ENCODE measurements at regions not wholly inside any gene's neighbourhood (a gene's known extent, or its start where the extent isn't known, plus 50 kb on each side); places are given as distances from the start of the nearest gene placed in this dataset.
"Not testable (repeated sequence)": the region's sequence is repeated elsewhere in the genome, so short reads cannot be mapped to it uniquely, and the experiment has no call there.

- in situ Hi-C loops (cut with MboI; ENCODE audit: low sequenced_read_pairs): no loop called here
- Histone ChIP-seq H3K4me1 (no peaks in the 10 kb centered on the region), H3K4me3 (no peak overlapping the region), H3K36me3 (replicated peaks) (no peaks in the 10 kb centered on the region), H3K9me3 (no peaks in the 10 kb centered on the region), H3K27me3 (ENCODE audit: low read depth) (no peaks in the 10 kb centered on the region)
- no peak for DNase-seq (ENCODE audit: low spot score in 2 of 2)
Observed at GRCh38 chr13:69234171-69234570, 873.5 kb upstream of the ATXN8OS start.

- Histone ChIP-seq H3K4me1 (no peaks in the 10 kb centered on the region), H3K9me3 (no peaks in the 10 kb centered on the region), H3K27me3 (ENCODE audit: low read depth) (no peaks in the 10 kb centered on the region), H3K4me3 (no peak overlapping the region), H3K36me3 (replicated peaks) (no peaks in the 10 kb centered on the region)
- no peak for DNase-seq (ENCODE audit: low spot score in 2 of 2)
- in situ Hi-C loops (cut with MboI; ENCODE audit: low sequenced_read_pairs): no loop called here
Observed at GRCh38 chr13:69226427-69226826, 881.2 kb upstream of the ATXN8OS start.

- DNase-seq (ENCODE audit: low spot score in 2 of 2); H3K27me3 ChIP-seq (ENCODE audit: low read depth); H3K4me1 ChIP-seq; in situ Hi-C loops (cut with MboI; ENCODE audit: low sequenced_read_pairs); H3K4me3 ChIP-seq; H3K36me3 ChIP-seq (replicated peaks); H3K9me3 ChIP-seq: not testable (repeated sequence)
Observed at GRCh38 chr13:69221633-69222498, 885.8 kb upstream of the ATXN8OS start.

- Histone ChIP-seq H3K4me1 (no peaks in the 10 kb centered on the region), H3K9me3 (peaks cover 6% of the 10 kb centered on the region; the same call in 1 of the 2 replicates), H3K27me3 (ENCODE audit: low read depth) (peaks cover 15% of the 10 kb centered on the region), H3K4me3 (no peak overlapping the region), H3K36me3 (replicated peaks) (no peaks in the 10 kb centered on the region)
- in situ Hi-C loops (cut with MboI; ENCODE audit: low sequenced_read_pairs): no loop called here
- DNase-seq (ENCODE audit: low spot score in 2 of 2): peak; percentile 15 to 92
Observed at GRCh38 chr13:69213396-69213795, 894.2 kb upstream of the ATXN8OS start.

GRCh38 chr13:69204620-69205019 lies 903.0 kb upstream of the ATXN8OS start:
- in situ Hi-C loops (cut with MboI; ENCODE audit: low sequenced_read_pairs): no loop called here
- H3K9me3 ChIP-seq: no peaks in the 10 kb centered on the region
- DNase-seq (ENCODE audit: low spot score in 2 of 2): no peak

GRCh38 chr13:69202996-69203395 lies 904.6 kb upstream of the ATXN8OS start:
- no peaks in the 10 kb centered on the region for H3K4me1 ChIP-seq
- no peaks in the 10 kb centered on the region for H3K27me3 ChIP-seq (ENCODE audit: low read depth)
- in situ Hi-C loops (cut with MboI; ENCODE audit: low sequenced_read_pairs): no loop called here
- no peaks in the 10 kb centered on the region for H3K36me3 ChIP-seq (replicated peaks)
- no peaks in the 10 kb centered on the region for H3K9me3 ChIP-seq
- no peak for DNase-seq (ENCODE audit: low spot score in 2 of 2)
- H3K4me3 ChIP-seq: no peak overlapping the region

More at GRCh38 chr13:69204620-69205019, 903.0 kb upstream of the ATXN8OS start:
- H3K4me3 ChIP-seq: no peak overlapping the region
- 0 out of 2 replicates have a peak, but pooled peaks cover 4% of the 10 kb centered on the region for H3K27me3 ChIP-seq (ENCODE audit: low read depth)
- H3K4me1 ChIP-seq: no peaks in the 10 kb centered on the region
- no peaks in the 10 kb centered on the region for H3K36me3 ChIP-seq (replicated peaks)

GRCh38 chr13:69199664-69200063 lies 908.0 kb upstream of the ATXN8OS start:
- no peaks in the 10 kb centered on the region for H3K36me3 ChIP-seq (replicated peaks)
- in situ Hi-C loops (cut with MboI; ENCODE audit: low sequenced_read_pairs): no loop called here
- no peaks in the 10 kb centered on the region for H3K9me3 ChIP-seq
- H3K4me1 ChIP-seq: no peaks in the 10 kb centered on the region
- DNase-seq (ENCODE audit: low spot score in 2 of 2): no peak
- H3K4me3 ChIP-seq: no peak overlapping the region
- H3K27me3 ChIP-seq (ENCODE audit: low read depth): no peaks in the 10 kb centered on the region

- H3K9me3 ChIP-seq: no peaks in the 10 kb centered on the region
- no peak overlapping the region for H3K4me3 ChIP-seq
- no peaks in the 10 kb centered on the region for H3K4me1 ChIP-seq
- in situ Hi-C loops (cut with MboI; ENCODE audit: low sequenced_read_pairs): no loop called here
- DNase-seq (ENCODE audit: low spot score in 2 of 2): no peak
- H3K27me3 ChIP-seq (ENCODE audit: low read depth): no peaks in the 10 kb centered on the region
- no peaks in the 10 kb centered on the region for H3K36me3 ChIP-seq (replicated peaks)
Observed at GRCh38 chr13:69198706-69199105, 908.9 kb upstream of the ATXN8OS start.

- Histone ChIP-seq H3K27me3 (ENCODE audit: low read depth) (no peaks in the 10 kb centered on the region), H3K4me1 (no peaks in the 10 kb centered on the region), H3K36me3 (replicated peaks) (no peaks in the 10 kb centered on the region), H3K9me3 (no peaks in the 10 kb centered on the region), H3K4me3 (no peak overlapping the region)
- no peak for DNase-seq (ENCODE audit: low spot score in 2 of 2)
- in situ Hi-C loops (cut with MboI; ENCODE audit: low sequenced_read_pairs): no loop called here
Observed at GRCh38 chr13:69194130-69194529, 913.5 kb upstream of the ATXN8OS start.

GRCh38 chr13:69180034-69180433 lies 927.6 kb upstream of the ATXN8OS start:
- in situ Hi-C loops (cut with MboI; ENCODE audit: low sequenced_read_pairs): no loop called here
- H3K4me3 ChIP-seq: no peak overlapping the region
- H3K27me3 ChIP-seq (ENCODE audit: low read depth): no peaks in the 10 kb centered on the region
- H3K9me3 ChIP-seq: no peaks in the 10 kb centered on the region
- H3K36me3 ChIP-seq (replicated peaks): no peaks in the 10 kb centered on the region
- no peak for DNase-seq (ENCODE audit: low spot score in 2 of 2)
- no peaks in the 10 kb centered on the region for H3K4me1 ChIP-seq

GRCh38 chr13:69178000-69178399 lies 929.6 kb upstream of the ATXN8OS start:
- H3K27me3 ChIP-seq (ENCODE audit: low read depth): no peaks in the 10 kb centered on the region
- H3K4me1 ChIP-seq: no peaks in the 10 kb centered on the region
- in situ Hi-C loops (cut with MboI; ENCODE audit: low sequenced_read_pairs): no loop called here
- H3K36me3 ChIP-seq (replicated peaks): no peaks in the 10 kb centered on the region
- DNase-seq (ENCODE audit: low spot score in 2 of 2): no peak
- no peak overlapping the region for H3K4me3 ChIP-seq
- H3K9me3 ChIP-seq: no peaks in the 10 kb centered on the region

- H3K4me1 ChIP-seq: no peaks in the 10 kb centered on the region
- H3K9me3 ChIP-seq: no peaks in the 10 kb centered on the region
- H3K36me3 ChIP-seq (replicated peaks): no peaks in the 10 kb centered on the region
- no peaks in the 10 kb centered on the region for H3K27me3 ChIP-seq (ENCODE audit: low read depth)
- no peak for DNase-seq (ENCODE audit: low spot score in 2 of 2)
- in situ Hi-C loops (cut with MboI; ENCODE audit: low sequenced_read_pairs): no loop called here
- H3K4me3 ChIP-seq: no peak overlapping the region
Observed at GRCh38 chr13:69168436-69168835, 939.2 kb upstream of the ATXN8OS start.

GRCh38 chr13:69155136-69155535 lies 952.5 kb upstream of the ATXN8OS start:
- DNase-seq (ENCODE audit: low spot score in 2 of 2): no peak
- no peak overlapping the region for H3K4me3 ChIP-seq

GRCh38 chr13:69142101-69142500 lies 965.5 kb upstream of the ATXN8OS start:
- no peaks in the 10 kb centered on the region for H3K36me3 ChIP-seq (replicated peaks)
- no peaks in the 10 kb centered on the region for H3K27me3 ChIP-seq (ENCODE audit: low read depth)
- in situ Hi-C loops (cut with MboI; ENCODE audit: low sequenced_read_pairs): no loop called here
- DNase-seq (ENCODE audit: low spot score in 2 of 2): no peak
- H3K4me1 ChIP-seq: no peaks in the 10 kb centered on the region
- no peaks in the 10 kb centered on the region for H3K9me3 ChIP-seq
- H3K4me3 ChIP-seq: no peak overlapping the region

More at GRCh38 chr13:69155136-69155535, 952.5 kb upstream of the ATXN8OS start:
- Histone ChIP-seq H3K4me1 (no peaks in the 10 kb centered on the region), H3K27me3 (ENCODE audit: low read depth) (no peaks in the 10 kb centered on the region), H3K9me3 (no peaks in the 10 kb centered on the region), H3K36me3 (replicated peaks) (no peaks in the 10 kb centered on the region)
- in situ Hi-C loops (cut with MboI; ENCODE audit: low sequenced_read_pairs): no loop called here

Data from HAP-1 (cell line).